Uterus (tissue), 3 donors: ENCODE measurements at regions not wholly inside any gene's neighbourhood (a gene's known extent, or its start where the extent isn't known, plus 50 kb on each side); places are given as distances from the start of the nearest gene placed in this dataset.

Experiments used
- DNase-seq, 2 donors: peaks; one replicate each; pipeline ENCODE4 v3.0.0-alpha.2; 2019 to 2020
- H3K27ac ChIP-seq, 2 donors: fragments of 200-600 bp; sonication (generic); 1 replicate in 1 of 2; 2 replicates in 1 of 2; pipeline ENCODE4 v1.5.1; 2016 to 2018
- H3K27me3 ChIP-seq, 2 donors: fragments of 200-600 bp; sonication (generic); one replicate each; pipeline ENCODE4 v1.5.1; 2018 to 2019; ENCODE audit warnings: control low read depth in 1 of 2
- H3K36me3 ChIP-seq, 2 donors: fragments of 200-600 bp; sonication (generic); one replicate each; pipeline ENCODE4 v1.5.1; 2019; ENCODE audit warnings: control low read depth in 1 of 2
- H3K4me1 ChIP-seq, 2 donors: fragments of 200-600 bp; sonication (generic); one replicate each; pipeline ENCODE4 v1.5.1; 2018 to 2019; ENCODE audit warnings: control low read depth in 1 of 2
- H3K4me3 ChIP-seq, 2 donors: fragments of 200-600 bp; sonication (generic); 1 replicate in 1 of 2; 2 replicates in 1 of 2; pipeline ENCODE4 v1.5.1; 2018 to 2019; ENCODE audit warnings: mild to moderate bottlenecking in 1 of 2
- H3K9me3 ChIP-seq, 2 donors: fragments of 200-600 bp; sonication (generic); one replicate each; pipeline ENCODE4 v1.5.1; 2019; ENCODE audit warnings: control low read depth in 1 of 2
- POLR2A ChIP-seq, 2 donors: fragments of 450-650 bp; IDR thresholded peaks; one replicate each; pipeline ENCODE4 v1.6.1; 2016; ENCODE audit warnings: antibody characterized with exemption in 2 of 2, mild to moderate bottlenecking in 1 of 2, moderate library complexity in 1 of 2
- intact Hi-C: fragments of 100-400 bp; cut with DNase I; formaldehyde crosslinking; loops from one replicate; pipeline ENCODE4 v1.15.1; 2023; ENCODE audit warnings: low total_unique reads
- TF ChIP-seq, protein P1 (sequence below), 4 experiments: fragments of 200-600 bp in 2 of 4; fragments of 450-650 bp in 2 of 4; sonication (generic) in 2 of 4; IDR thresholded peaks; one replicate each; pipeline ENCODE4 v1.5.1; 2016 to 2019; ENCODE audit warnings: antibody characterized with exemption in 4 of 4, mild to moderate bottlenecking in 2 of 4, moderate library complexity in 1 of 4
- donor health status: DM: yes; HTN: yes; CAD: no.

DNA sequence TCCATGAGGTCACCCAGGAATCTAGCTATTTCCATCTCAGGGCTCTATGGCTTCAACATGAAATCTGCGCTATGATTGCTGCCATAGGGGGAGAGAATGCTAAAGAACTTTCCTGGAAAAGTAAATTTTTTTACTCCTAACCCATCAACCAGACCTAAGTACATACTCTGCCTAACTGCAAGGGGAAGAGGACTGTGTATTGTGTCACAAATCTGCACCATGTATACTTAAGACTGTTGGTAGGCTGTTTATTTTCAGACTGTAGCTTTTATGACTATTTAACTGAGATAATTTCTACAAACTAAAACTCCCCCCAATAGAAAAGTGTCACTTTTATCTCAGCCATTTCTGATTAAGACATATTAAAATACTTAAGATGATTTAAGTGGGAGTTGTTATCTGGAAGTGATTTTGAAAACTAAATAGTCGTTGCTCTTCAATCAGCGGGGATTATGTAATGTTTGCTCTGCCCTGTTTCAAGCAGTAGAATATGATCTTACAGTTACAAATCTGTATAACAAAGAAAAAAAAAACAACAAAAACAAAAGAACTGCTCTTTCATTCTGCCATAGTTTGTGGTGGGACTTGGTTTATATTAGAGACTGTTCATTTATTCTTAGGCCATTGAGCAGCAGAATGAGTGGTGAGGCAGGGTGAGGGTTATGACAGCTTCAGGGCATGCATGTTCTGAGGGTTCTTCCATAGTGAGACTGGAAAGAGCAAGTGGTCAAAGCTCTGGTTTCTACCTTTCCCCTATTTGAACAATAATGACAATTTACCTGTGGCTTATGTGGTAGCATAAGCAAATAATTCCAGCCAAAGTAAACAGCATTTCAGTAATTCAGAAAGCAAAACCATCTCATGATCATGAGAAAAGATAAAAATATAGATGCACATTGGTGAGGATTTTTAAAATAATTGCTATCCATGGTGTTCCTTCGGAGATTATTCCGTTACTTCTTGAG is 126.3 kb upstream of the CEP162 start:
- DNase-seq = no peak
- Histone ChIP-seq H3K4me3 (no peak overlapping the region), H3K9me3 (peaks cover 0 to 6% of the 10 kb centered on the region in 2 donors), H3K4me1 (no peaks in the 10 kb centered on the region), H3K27me3 (no peaks in the 10 kb centered on the region), H3K27ac (no peak overlapping the region), H3K36me3 (no peaks in the 10 kb centered on the region)
- no peak for TF ChIP-seq POLR2A (IDR thresholded peaks at IDR 0.05)
- TF ChIP-seq, protein P1, sequence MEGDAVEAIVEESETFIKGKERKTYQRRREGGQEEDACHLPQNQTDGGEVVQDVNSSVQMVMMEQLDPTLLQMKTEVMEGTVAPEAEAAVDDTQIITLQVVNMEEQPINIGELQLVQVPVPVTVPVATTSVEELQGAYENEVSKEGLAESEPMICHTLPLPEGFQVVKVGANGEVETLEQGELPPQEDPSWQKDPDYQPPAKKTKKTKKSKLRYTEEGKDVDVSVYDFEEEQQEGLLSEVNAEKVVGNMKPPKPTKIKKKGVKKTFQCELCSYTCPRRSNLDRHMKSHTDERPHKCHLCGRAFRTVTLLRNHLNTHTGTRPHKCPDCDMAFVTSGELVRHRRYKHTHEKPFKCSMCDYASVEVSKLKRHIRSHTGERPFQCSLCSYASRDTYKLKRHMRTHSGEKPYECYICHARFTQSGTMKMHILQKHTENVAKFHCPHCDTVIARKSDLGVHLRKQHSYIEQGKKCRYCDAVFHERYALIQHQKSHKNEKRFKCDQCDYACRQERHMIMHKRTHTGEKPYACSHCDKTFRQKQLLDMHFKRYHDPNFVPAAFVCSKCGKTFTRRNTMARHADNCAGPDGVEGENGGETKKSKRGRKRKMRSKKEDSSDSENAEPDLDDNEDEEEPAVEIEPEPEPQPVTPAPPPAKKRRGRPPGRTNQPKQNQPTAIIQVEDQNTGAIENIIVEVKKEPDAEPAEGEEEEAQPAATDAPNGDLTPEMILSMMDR (IDR thresholded peaks at IDR 0.05) = no peak
- intact Hi-C loops = no loop called here

DNA sequence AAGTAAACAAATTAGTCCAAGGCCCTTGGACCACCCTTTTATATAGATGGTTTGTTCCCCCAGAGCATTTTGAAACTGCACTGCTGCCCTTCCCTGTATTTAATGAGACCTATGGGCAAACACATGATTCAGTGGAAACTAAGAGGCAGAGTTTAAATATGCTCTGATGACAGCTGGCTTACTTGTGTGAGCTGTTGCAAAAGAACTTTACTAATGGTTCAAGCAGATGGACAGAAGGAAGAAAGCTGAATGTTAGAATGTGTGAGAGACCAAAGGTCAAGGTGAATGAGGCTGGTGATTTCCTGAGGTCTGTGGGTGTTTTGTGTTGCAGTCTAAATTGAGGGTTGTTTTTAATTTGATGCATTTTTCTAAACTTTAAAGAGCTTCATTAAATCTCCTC is 123.0 kb upstream of the CEP162 start:
- intact Hi-C loops = no loop called here
- Histone ChIP-seq H3K36me3 (no peaks in the 10 kb centered on the region), H3K4me3 (no peak overlapping the region), H3K9me3 (no peaks in the 10 kb centered on the region), H3K27me3 (no peaks in the 10 kb centered on the region), H3K4me1 (no peaks in the 10 kb centered on the region), H3K27ac (no peak overlapping the region)
- DNase-seq = no peak
- no peak for TF ChIP-seq POLR2A (IDR thresholded peaks at IDR 0.05)
- TF ChIP-seq, protein P1 (IDR thresholded peaks at IDR 0.05) = no peak

DNA sequence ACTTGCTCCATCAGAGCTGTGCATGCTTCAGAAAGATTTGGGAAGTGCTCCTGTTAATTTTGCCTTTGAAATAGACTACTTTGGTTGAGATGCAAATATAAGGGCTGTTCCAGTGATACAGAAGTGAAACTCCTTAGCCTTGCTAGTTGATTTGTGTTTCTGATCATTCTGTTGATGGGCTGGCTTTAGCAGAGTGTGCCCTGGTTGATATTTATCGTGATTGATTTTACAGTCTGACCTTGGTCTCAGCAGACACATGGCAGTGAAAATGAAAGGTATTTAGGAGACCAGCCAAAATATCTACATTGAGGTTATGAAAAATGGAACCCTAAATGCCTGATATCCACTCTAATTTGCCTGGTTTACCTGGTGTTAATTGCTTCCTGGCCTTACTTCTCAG is 122.1 kb upstream of the CEP162 start:
- TF ChIP-seq, protein P1 (IDR thresholded peaks at IDR 0.05) = no peak
- TF ChIP-seq POLR2A (IDR thresholded peaks at IDR 0.05) = no peak
- Histone ChIP-seq H3K9me3 (no peaks in the 10 kb centered on the region), H3K27me3 (no peaks in the 10 kb centered on the region), H3K27ac (no peak overlapping the region), H3K4me1 (no peaks in the 10 kb centered on the region), H3K4me3 (no peak overlapping the region), H3K36me3 (no peaks in the 10 kb centered on the region)
- DNase-seq = no peak
- intact Hi-C loops = no loop called here

DNA sequence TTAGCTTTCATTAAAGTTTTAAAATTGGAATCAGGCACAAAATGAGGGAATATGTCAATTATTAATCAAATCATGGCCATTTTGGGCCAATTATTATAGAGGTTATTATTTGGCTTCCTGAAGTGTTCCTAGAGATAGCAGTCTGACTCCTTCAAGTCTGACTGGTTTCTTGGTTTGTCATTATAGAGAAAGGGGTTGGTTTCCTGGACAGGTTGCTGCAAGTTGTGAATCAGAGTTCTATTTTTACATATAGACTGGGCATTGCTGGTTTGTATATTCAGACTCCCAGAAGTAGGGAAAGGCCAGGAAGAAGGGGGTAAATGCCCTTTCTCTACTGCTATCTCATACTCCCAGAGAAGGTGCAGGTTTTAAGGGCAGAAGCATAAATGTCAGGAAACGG is 121.4 kb upstream of the CEP162 start:
- no peaks in the 10 kb centered on the region for H3K27me3 ChIP-seq
- intact Hi-C loops = no loop called here
- no peak for DNase-seq
- TF ChIP-seq, protein P1 (IDR thresholded peaks at IDR 0.05) = no peak
- TF ChIP-seq POLR2A (IDR thresholded peaks at IDR 0.05) = no peak
- no peaks in the 10 kb centered on the region for H3K36me3 ChIP-seq
- H3K9me3 ChIP-seq = no peaks in the 10 kb centered on the region
- H3K4me1 ChIP-seq = no peaks in the 10 kb centered on the region
- no peak overlapping the region for H3K4me3 ChIP-seq
- H3K27ac ChIP-seq = no peak overlapping the region

DNA sequence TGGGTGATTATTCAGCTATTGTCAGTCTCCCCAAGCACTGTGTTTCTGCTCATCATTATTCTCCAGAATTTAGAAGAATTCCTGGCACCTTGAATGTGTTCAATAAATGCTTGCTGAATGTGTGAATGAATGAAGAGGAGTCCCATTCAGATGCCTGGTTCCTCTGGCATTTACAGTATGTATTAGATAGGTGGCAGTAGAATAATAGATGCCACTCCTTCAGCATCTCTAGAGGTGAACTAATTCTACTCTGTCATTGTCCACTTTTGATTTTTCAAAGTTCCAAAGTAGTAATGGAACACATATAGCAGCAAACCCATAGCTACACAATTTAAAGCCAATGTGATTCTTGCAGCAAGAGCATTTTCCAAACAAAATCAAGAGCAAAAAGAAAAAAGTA is 118.9 kb upstream of the CEP162 start:
- no peak overlapping the region for H3K27ac ChIP-seq
- no peaks in the 10 kb centered on the region for H3K36me3 ChIP-seq
- H3K4me1 ChIP-seq = no peaks in the 10 kb centered on the region
- H3K9me3 ChIP-seq = no peaks in the 10 kb centered on the region
- H3K27me3 ChIP-seq = no peaks in the 10 kb centered on the region
- intact Hi-C loops = no loop called here
- no peak overlapping the region for H3K4me3 ChIP-seq
- DNase-seq = no peak
- TF ChIP-seq, protein P1 (IDR thresholded peaks at IDR 0.05) = no peak
- TF ChIP-seq POLR2A (IDR thresholded peaks at IDR 0.05) = no peak
